GM23248 (cell line): ENCODE measurements at regions not wholly inside any gene's neighbourhood (a gene's known extent, or its start where the extent isn't known, plus 50 kb on each side); places are given as distances from the start of the nearest gene placed in this dataset.

Experiments
- EZH2 ChIP-seq: fragments of 200-600 bp; sonication (generic); IDR thresholded peaks from 2 replicates; pipeline ENCODE4 v1.6.1; 2018; ENCODE audit warnings: antibody characterized with exemption, mild to moderate bottlenecking; ENCODE audit not compliant: insufficient read depth, poor library complexity, severe bottlenecking
- EZH2phosphoT487 ChIP-seq: fragments of 200-600 bp; sonication (generic); IDR thresholded peaks from 2 replicates; pipeline ENCODE4 v1.6.1; 2018; ENCODE audit warnings: antibody characterized with exemption, moderate library complexity, mild to moderate bottlenecking, low read depth; ENCODE audit not compliant: insufficient read depth

GRCh38 chr18:28398471-28398870 is 221.5 kb upstream of the CDH2 start:
- TF ChIP-seq EZH2 (no peak), EZH2phosphoT487 (no peak)
